ENCODE measurements at regions not wholly inside any gene's neighbourhood (a gene's known extent, or its start where the extent isn't known, plus 50 kb on each side); places are given as distances from the start of the nearest gene placed in this dataset.
"Not testable (repeated sequence)": the region's sequence is repeated elsewhere in the genome, so short reads cannot be mapped to it uniquely, and the experiment has no call there.

DNA sequence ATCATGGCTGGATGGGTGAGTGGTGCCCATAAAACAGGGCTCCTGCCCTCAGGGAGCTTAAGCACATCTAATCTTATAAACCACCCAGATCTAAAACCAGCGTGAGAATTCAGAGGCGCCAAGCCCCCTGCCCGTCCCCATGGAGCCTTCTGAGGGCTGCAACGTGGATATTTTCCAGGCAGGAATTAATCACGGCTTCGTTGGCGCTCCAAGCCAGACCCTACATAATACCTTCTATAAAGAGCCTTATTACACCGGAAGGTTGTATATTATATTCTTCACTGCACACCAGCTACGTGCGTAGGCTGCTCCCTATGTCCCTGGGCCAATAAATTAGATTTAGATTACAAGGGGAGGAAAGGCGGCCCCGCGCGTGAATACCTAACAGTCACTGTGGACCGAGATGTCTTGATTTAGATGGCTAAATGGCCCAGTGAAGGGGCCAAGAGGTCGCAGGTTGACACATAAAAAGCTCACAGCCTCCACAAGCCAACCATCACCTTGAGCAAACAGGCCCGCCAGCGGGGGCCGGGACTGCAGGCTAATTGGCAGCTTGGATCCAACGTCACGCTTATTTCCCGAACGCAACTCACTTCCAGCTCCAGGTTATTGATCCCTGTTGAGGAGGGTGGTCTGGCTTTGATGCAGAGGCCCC, 64.7 kb upstream of the APCDD1L start:
- DNase-seq (ENCODE audit: low spot score), result no peak

GRCh38 chr20:58579069-58579818, 64.0 kb upstream of the APCDD1L start:
- no peak for DNase-seq (ENCODE audit: low spot score)

- DNase-seq (ENCODE audit: low spot score), result peak; percentile 25
Measured at GRCh38 chr20:58577871-58578598, 62.8 kb upstream of the APCDD1L start.

GRCh38 chr20:58577139-58577806, 62.1 kb upstream of the APCDD1L start:
- DNase-seq (ENCODE audit: low spot score), result no peak

- DNase-seq (ENCODE audit: low spot score), result no peak
Measured at GRCh38 chr20:58576603-58576970, 61.4 kb upstream of the APCDD1L start.

DNA sequence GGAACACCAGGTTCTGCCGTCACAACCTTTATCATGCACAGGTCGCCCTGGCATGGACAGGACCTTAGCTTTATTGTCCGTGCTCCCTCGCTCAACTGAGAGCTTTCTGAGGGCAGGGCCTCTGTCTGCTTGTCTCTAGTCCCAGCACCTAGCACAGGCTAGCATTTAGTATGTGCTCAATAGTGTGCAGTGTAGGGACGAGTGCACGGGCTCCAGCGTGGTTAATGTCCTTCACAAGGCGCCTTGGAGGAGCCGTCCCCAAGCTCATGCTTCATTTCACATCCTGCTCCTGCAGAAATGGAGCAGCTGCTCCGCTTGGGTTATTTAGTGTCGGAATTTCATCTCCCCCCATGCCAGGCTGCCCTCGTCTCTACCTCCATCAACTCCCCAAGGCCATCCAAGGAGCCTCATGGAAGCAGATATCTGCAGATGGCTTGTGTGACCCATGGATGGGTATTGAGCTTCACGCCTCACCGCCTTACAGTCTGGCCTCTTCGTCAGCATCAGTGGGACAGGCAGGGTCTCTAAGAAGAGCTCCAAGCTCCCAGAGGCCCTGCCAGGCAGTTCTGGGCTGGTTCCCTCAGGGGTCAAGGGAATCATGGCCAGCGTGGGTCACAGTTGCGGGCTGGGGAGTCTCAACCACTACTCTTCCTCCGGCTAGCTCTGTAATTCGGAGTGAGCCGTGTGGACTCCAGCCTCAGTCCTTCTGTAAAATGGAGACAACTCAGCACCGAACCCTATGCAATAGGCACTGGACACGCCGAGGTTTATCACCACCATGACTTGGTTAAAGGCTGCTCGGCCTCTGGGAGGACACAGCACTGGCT, 60.8 kb upstream of the APCDD1L start:
- DNase-seq (ENCODE audit: low spot score), result no peak

GRCh38 chr20:58574469-58574868, 59.3 kb upstream of the APCDD1L start:
- no peak for DNase-seq (ENCODE audit: low spot score)

GRCh38 chr20:58573986-58574385, 58.8 kb upstream of the APCDD1L start:
- DNase-seq (ENCODE audit: low spot score), result no peak

DNA sequence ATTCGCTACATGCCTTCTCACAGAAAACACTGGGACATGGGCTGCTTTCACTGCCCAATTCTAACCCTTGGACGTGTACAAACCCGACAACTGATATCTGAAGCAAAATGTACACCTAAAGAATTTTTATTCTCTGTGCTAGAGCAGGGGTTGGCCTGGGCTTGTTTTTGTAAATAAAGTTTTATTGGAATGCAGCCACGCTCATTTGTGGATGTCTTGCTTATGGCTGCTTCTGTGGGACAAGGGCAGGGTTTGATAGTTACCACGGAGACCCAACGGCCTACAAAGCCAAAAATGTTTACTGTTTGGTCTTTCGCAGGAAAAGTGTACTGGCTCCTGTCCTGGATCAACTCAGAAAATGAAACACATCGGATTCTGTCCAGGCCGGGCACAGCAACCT, 58.1 kb upstream of the APCDD1L start:
- no peak for DNase-seq (ENCODE audit: low spot score)

GRCh38 chr20:58572428-58572763, 57.2 kb upstream of the APCDD1L start:
- DNase-seq (ENCODE audit: low spot score), result not testable (repeated sequence)

GRCh38 chr20:58571693-58572427, 56.7 kb upstream of the APCDD1L start:
- DNase-seq (ENCODE audit: low spot score), result no peak

- no peak for DNase-seq (ENCODE audit: low spot score)
Measured at GRCh38 chr20:58571356-58571692, 56.1 kb upstream of the APCDD1L start.

- DNase-seq (ENCODE audit: low spot score), result no peak
Measured at GRCh38 chr20:58570204-58570859, 55.1 kb upstream of the APCDD1L start.

DNA sequence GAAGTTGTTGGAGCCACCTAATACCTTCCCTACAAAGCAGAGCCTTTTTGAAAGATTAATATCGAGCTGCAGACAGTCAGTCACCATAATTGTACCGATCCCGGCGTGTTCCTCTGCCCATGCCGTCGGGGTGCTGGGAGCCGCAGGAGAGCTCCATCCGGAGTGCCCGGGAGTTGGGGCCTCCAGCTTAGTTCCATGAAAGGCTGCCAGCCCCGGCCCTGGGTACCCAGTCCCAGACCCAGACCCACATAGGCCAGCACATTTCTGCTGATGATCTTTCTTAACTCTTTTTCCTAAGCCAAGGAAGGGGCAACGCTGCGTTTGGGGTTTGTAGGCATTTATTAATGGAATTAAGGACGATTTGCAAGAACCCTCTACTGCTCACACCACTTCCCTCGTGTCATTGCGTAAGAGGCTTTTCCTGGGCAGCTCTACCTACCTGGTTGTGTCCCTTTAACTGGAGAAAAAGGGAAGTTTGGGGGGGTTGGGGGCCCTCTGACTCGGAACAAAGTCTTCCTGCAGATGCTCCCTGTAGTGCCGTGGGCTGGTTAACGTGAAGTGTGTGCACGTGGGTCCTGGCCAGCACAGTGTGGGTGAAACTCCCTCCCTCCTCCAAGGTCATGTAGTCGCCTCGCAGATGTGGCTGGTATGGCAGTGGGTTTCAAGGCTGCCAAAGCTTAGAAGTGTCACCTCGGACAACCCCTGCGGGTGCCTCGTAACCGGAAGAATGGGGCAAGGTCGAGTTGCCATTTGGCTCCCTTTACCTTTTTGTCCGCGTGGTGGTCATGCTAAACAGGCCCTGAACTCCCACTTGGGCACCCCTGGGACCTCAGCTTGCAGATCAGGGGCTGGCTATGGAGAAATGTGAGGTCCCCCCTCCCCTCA, 54.3 kb upstream of the APCDD1L start:
- no peak for DNase-seq (ENCODE audit: low spot score)

GRCh38 chr20:58568483-58569240, 53.5 kb upstream of the APCDD1L start:
- no peak for DNase-seq (ENCODE audit: low spot score)

DNA sequence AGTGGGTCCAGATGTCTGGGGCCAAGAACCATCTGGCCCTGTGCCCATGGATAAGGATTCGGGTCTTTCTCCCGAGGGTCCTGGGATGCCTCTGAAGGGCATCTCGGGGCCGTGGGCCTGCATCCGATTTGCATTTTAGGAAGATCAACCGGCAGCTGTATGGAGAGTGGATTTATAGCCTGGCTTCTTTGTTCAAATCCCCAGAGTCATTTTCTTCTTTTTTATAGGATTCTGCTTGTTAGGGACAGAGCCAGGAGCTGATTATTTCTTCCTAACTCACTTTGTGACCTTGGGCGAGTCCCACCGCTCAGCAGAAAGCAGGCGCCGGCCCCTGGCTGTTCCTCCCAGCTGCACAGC, 52.9 kb upstream of the APCDD1L start:
- DNase-seq (ENCODE audit: low spot score), result no peak

DNA sequence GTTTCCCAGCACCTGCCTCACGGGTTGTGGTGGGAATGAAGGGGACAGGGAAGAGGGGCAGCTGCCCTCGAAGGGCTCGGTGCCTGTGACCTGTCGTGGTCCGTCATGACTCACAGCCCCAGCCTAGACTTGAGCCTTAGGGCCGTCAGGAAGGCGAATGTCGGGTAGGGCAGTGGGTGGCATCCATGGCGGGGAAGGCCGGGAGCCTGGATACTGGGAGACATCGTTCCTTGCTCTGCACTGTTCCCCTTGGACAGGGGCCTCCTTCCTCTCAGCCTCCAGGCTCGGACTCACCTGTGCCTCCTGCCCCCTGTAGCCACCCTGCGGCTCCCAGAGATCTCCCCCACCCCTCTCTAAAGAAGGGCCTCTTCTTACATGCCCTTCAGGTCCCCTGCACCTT, 52.2 kb upstream of the APCDD1L start:
- no peak for DNase-seq (ENCODE audit: low spot score)

- no peak for DNase-seq (ENCODE audit: low spot score)
Measured at GRCh38 chr20:58566981-58567380, 51.8 kb upstream of the APCDD1L start.
